GM19372 (cell line): ENCODE measurements at regions not wholly inside any gene's neighbourhood (a gene's known extent, or its start where the extent isn't known, plus 50 kb on each side); places are given as distances from the start of the nearest gene placed in this dataset.
"Not testable (repeated sequence)": the region's sequence is repeated elsewhere in the genome, so short reads cannot be mapped to it uniquely, and the experiment has no call there.

ENCODE experiments used
- ATAC-seq: cut with Tn5 transposase; IDR thresholded peaks from one replicate; pipeline ENCODE4 v1.9.1; 2021; ENCODE audit warnings: mild to moderate bottlenecking, low read depth, moderate library complexity; ENCODE audit not compliant: unreplicated experiment

GRCh38 chr4:154164931-154165839, 326.4 kb downstream of the DCHS2 start:
- ATAC-seq, result no peak

DNA sequence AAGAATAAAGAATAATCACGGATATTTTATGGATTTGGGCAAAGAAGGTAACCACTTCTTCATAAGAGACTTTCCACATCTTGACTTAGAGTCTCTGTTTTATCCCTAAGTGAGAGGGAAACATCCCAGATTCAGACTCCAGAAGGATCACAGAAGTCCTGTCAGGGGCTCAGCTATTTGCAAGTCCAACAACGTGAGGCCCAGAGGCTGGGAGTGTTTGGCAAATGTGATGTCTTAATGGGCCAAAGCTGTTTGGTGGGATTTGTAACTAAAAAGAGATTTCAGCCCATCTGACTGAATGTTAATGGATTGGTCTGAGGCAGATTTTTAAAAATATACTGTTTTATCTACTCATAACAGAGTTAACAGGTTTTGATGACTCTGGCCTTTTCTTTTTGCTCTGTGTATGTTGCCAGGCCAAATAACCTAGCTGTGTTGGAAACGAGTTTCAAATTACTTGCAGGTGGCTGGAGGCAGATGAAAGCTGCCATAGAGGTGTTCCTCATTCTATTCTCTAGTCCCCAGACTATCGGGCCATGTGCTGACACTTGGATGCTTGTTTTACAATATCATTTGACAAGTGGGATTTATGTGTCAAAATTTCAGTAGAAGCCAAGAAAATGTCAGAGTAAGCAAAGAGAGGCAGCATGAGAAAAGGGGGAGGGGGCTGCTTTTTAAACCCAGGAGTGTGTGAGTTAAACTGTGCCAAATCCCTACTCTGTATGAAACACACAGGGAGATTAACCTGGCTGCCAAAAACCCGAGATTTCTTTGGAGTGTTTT, 330.9 kb downstream of the DCHS2 start:
- no peak for ATAC-seq

DNA sequence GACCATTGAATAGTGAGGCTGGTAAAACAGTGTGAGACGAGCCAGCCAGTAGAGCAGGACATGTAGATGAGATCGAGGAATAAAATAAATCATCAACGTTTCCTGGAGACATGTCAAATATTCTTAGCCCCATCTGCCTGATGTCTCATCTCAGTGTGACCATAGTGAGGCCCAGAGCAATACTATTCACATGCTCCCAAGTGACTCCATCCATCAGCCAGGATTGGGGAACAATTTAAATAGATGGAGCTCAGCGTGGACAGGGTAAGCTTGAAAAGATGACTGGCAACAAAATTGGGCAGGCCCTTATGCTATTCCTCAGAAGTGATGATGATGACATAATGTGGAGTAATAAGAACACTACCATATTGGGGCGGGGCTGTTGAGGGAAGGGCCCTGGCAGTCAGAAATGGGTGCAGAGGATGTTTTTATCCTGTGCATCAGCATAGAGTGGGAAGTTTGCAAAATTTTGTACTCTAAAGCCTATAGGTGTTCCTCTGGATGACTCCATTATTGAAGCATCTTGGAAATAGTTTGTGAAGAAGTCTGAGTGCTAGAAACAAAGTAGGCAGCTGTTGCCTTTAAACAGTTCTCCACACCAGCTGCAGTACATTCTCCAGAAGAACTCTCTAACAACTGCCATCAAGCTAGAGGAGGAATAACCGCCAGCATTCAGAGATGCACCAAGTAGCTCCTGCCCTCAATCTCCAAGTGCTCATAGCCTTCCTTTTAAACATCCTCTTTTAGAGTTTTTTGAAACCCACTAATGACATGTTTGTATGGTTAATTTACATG, 333.0 kb downstream of the DCHS2 start:
- ATAC-seq, result no peak

DNA sequence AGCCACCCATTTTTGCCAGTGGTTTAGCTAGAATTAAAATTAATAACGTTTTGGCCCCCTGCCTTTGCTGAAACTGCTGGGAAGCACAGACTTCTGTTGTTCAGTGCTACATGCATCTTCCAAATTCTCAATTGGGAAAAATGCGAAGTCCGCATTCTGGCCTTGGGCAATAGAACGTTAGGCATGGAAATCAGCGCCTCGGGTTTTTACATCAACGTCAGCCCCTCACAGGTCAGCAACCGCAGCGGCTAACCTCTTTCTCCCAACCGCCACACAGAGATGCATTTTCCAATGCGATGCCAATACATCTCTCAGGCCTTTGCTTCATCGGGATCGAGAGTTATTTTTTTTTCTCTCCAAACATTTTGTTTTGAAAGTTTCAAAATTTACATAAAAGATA, 339.1 kb downstream of the DCHS2 start:
- ATAC-seq, result no peak

DNA sequence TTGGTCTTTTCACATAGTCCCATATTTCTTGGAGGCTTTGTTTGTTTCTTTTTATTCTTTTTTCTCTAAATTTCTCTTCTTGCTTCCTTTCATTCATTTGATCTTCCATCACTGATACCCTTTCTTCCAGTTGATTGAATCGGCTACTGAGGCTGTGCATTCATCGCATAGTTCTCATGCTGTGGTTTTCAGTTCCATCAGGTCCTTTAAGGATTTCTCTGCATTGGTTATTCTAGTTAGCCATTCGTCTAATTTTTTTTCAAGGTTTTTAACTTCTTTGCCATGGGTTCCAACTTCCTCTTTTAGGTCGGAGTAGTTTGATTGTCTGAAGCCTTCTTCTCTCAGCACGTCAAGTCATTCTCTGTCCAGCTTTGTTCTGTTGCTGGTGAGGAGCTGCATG, 342.4 kb downstream of the DCHS2 start:
- ATAC-seq, result not testable (repeated sequence)

GRCh38 chr4:154143720-154144119, 347.9 kb downstream of the DCHS2 start:
- no peak for ATAC-seq

DNA sequence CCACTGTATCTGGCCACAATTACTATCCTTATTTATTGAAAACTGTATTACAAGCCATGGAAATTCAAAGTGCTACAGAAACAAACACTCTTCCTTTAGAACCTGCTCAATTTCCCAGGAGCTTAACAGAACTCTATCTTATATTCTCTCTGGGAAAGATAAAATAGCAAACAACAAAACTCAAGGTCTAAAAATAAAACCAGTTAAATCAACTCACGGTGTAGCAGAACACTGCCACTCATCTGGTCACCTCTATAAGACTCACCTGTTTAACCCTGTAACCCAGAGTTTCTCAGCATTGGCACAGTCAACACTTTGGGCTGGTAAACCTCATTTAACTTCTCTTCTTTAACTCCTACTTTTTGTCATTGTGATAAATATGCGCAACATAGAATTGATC, 348.9 kb downstream of the DCHS2 start:
- ATAC-seq, result no peak

DNA sequence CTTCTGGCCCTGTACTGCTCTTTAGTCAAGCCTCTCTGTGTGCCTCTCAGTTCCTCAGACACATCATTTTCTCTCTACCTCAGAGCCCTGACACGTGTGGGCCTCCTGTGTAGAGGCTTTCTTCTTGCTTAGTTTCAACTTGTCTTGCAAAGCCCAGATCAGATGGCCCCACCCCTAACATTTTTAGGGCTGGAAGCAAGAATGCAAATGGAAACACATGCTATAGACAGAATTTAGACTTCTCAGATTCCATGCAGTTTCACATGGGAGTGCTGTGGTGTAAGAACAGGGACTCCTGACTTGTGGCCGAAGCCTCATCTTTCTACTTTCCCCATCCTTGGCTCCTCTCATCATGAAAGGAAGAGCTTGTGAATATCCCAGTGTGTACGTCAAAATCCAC, 350.7 kb downstream of the DCHS2 start:
- ATAC-seq, result no peak

GRCh38 chr4:154137320-154137905, 348.5 kb upstream of the SFRP2 start:
- no peak for ATAC-seq

- ATAC-seq, result no peak
Observed at GRCh38 chr4:154135576-154135975, 346.7 kb upstream of the SFRP2 start.

DNA sequence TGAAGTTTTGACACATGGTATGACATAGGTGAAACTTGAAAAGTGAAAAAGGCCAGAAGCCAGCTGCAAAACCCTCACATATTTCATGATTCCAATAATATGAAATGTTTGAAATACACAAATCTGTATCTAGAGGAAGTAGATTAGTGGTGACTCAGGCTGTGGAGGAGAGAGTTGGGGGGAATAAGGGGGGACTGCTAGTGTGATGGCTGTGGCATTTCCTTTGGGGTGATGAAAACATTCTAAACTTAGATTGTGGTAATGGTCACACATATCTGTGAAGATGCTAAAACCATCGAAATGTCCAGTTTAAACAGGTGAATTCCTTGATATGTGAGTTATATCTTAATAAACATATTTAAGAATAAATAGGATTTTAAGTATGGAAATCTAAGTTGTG, 343.5 kb upstream of the SFRP2 start:
- no peak for ATAC-seq

GRCh38 chr4:154126276-154126675, 337.4 kb upstream of the SFRP2 start:
- no peak for ATAC-seq

DNA sequence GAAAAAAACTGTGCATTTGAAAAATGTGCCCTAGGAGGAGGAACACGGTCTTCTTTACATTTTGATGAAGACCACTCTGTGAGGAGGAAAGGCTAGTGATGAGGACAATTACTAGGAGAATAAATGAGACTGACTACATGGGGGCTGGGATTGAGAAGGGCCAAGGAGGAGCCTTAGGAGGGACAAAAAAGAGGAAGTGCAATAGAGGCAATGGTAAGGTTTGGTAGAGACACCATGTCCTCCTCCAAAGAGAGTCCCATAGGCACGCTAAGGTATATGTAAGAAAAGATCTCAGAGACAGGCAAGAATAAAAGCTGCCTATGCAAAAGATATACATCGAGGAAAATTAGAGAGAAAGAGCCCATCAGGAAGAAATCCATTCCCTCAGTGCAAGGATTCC, 336.5 kb upstream of the SFRP2 start:
- ATAC-seq, result no peak

- ATAC-seq, result no peak
Observed at GRCh38 chr4:154124539-154125255, 335.8 kb upstream of the SFRP2 start.

- no peak for ATAC-seq
Observed at GRCh38 chr4:154123897-154124296, 335.0 kb upstream of the SFRP2 start.

GRCh38 chr4:154120690-154121345, 331.9 kb upstream of the SFRP2 start:
- no peak for ATAC-seq

DNA sequence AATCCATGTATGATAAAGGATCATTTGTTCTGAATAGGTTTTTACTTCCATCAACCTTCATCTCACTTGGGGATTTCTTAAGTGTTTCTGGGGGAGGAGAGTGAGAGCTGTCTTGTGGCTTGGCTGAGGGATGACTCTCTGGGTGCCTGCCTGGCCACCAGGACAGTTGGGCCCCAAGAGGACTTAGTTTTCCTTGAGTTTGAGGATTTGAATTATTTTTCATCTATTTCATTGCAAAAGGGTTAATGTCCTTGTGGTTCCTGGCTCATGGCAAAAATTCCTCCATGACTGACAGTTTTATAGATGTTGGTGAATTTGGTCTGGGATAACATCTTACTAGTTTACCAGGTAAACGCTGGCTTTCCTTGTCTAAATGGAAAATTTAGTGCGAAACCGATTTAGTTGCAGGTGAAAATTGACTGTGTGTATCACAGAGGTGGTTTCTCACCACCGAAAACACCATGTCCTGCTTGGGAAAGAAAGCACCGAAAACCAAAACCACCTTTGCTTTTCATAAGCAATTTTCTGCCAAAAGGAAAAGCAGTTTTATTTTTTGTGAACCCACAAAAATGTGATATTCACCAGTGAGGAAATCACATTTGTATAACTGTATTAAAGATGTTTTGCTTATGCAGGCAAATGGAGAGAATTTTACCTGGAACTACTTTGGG, 331.3 kb upstream of the SFRP2 start:
- no peak for ATAC-seq

GRCh38 chr4:154119317-154119716, 330.4 kb upstream of the SFRP2 start:
- no peak for ATAC-seq

DNA sequence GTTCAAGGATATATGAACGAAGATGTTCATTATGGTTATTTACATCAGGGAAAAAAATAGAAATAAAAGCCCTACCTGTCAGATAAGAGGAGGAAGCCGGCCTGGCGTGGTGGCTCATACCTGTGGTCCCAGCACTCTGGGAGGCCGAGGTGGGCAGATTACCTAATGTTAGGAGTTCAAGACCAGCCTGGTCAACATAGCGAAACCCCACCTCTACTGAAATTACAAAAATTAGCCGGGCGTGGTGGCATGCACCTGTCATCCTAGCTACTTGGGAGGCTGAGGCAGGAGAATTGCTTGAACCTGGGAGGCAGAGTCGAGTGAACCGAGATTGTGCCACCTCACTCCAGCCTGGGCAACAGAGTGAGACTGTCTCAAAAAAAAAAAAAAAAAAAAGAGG, 328.8 kb upstream of the SFRP2 start:
- ATAC-seq, result not testable (repeated sequence)
